K562 (cell line): ENCODE measurements at regions not wholly inside any gene's neighbourhood (a gene's known extent, or its start where the extent isn't known, plus 50 kb on each side); places are given as distances from the start of the nearest gene placed in this dataset.

ENCODE experiments used
- ATAC-seq: fragments of 200-7000 bp; cut with Tn5 transposase; 3 replicates; pipeline ENCODE4 v1.9.1; 2020; ENCODE audit warnings: moderate library complexity
- BruUV-seq: library from RNA; stranded (reverse); fragments of 400-500 nt; replicated peaks from 2 replicates; lab custom pipeline; 2021; lab: Mats Ljungman, UMichigan
- CTCF ChIA-PET: fragments of 300-600 bp; formaldehyde crosslinking; extraction: SDS; loops from one replicate; lab custom pipeline; 2021; ENCODE audit warnings: low intra/inter-chr PET ratio; lab: Yijun Ruan, JAX
- POLR2A ChIA-PET: fragments of 300-600, 350-650 bp; sonication (Branson Sonifier 250); formaldehyde crosslinking; extraction: SDS; loops from one replicate; lab custom pipeline; 2021; ENCODE audit warnings: antibody characterized with exemption, inconsistent platforms; lab: Yijun Ruan, JAX
- DNase-seq, 4 experiments: peaks; one replicate each; pipeline versions ENCODE4 v3.0.0 to v3.0.0-alpha.2; 2011 to 2018; ENCODE audit warnings: low spot score in 3 of 4, mixed read lengths in 3 of 4; ENCODE audit errors: extremely low read depth in 1 of 4
- FAIRE-seq: peaks from 2 replicates; lab custom pipeline; 2011; peaks lifted over from hg19 to GRCh38; lab: Jason Lieb, UNC
- H2AFZ ChIP-seq: 2 replicates; pipeline ENCODE4 v1.6.0; 2011; ENCODE audit warnings: low read depth, low read length, control low read depth, inconsistent platforms
- H3K27ac ChIP-seq: fragments of 200-600 bp; 3 replicates; pipeline ENCODE4 v1.8.0; 2011; ENCODE audit warnings: low read depth, mild to moderate bottlenecking, control low read depth, inconsistent platforms, low read length, moderate library complexity, mixed read lengths; ENCODE audit errors: extremely low read depth
- H3K27me3 ChIP-seq, 2 experiments: fragments of 300-600 bp in 1 of 2; 2 replicates in 1 of 2; 3 replicates in 1 of 2; pipeline versions ENCODE4 v1.6.0 to v1.8.0; 2011; ENCODE audit warnings: inconsistent platforms in 2 of 2, low read length in 2 of 2, mild to moderate bottlenecking in 1 of 2, mixed read lengths in 1 of 2, moderate library complexity in 1 of 2; ENCODE audit not compliant: control insufficient read depth in 2 of 2, insufficient read depth in 2 of 2
- H3K36me3 ChIP-seq: fragments of 300-600 bp; 3 replicates; pipeline ENCODE4 v1.8.0; 2011; ENCODE audit warnings: mild to moderate bottlenecking, low read length, inconsistent platforms; ENCODE audit not compliant: control insufficient read depth, insufficient read depth
- H3K4me1 ChIP-seq, 2 experiments: fragments of 200-600 bp in 1 of 2; replicated peaks in 1 of 2; 2 replicates in 1 of 2; 3 replicates in 1 of 2; pipeline versions ENCODE4 v1.5.1 to v1.8.0; 2011; ENCODE audit warnings: inconsistent platforms in 2 of 2, low read length in 2 of 2, mild to moderate bottlenecking in 1 of 2, mixed read lengths in 1 of 2, moderate library complexity in 1 of 2; ENCODE audit not compliant: control insufficient read depth in 2 of 2, insufficient read depth in 2 of 2
- H3K4me2 ChIP-seq: 2 replicates; pipeline ENCODE4 v1.6.1; 2011; ENCODE audit warnings: low read length, control low read depth, inconsistent platforms, mixed read lengths; ENCODE audit not compliant: insufficient read depth
- H3K4me3 ChIP-seq: fragments of 200-600 bp; sonication (generic), shearing (Covaris generic); 2 replicates; pipeline ENCODE4 v1.5.1; 2016; ENCODE audit warnings: control low read depth, inconsistent platforms
- H3K79me2 ChIP-seq: fragments of 200-600 bp; 3 replicates; pipeline ENCODE4 v1.8.0; 2011; ENCODE audit warnings: low read length, inconsistent platforms; ENCODE audit not compliant: control insufficient read depth, insufficient read depth
- H3K9ac ChIP-seq, 2 experiments: 2 replicates each; pipeline versions ENCODE4 v1.6.0 to v1.6.1; 2011; ENCODE audit warnings: low read depth in 2 of 2, low read length in 2 of 2, control low read depth in 1 of 2, inconsistent platforms in 1 of 2, mild to moderate bottlenecking in 1 of 2, mixed read lengths in 1 of 2; ENCODE audit not compliant: insufficient read depth in 1 of 2
- H3K9me1 ChIP-seq: one replicate; pipeline ENCODE4 v1.6.0; 2011; ENCODE audit warnings: inconsistent platforms, mild to moderate bottlenecking, low read length, moderate library complexity; ENCODE audit not compliant: control insufficient read depth, insufficient read depth
- H3K9me3 ChIP-seq: replicated peaks from 2 replicates; pipeline ENCODE4 v1.5.1; 2011; ENCODE audit warnings: low read depth, low read length, inconsistent platforms; ENCODE audit not compliant: control insufficient read depth, insufficient read depth
- H4K20me1 ChIP-seq: replicated peaks from 2 replicates; pipeline ENCODE4 v1.6.1; 2011; ENCODE audit warnings: low read length, inconsistent platforms, mixed read lengths; ENCODE audit not compliant: control insufficient read depth, insufficient read depth
- C11orf30 ChIP-seq: fragments of 450-650 bp; IDR thresholded peaks from 2 replicates; pipeline ENCODE4 v1.6.1; 2016; ENCODE audit warnings: low read depth, mild to moderate bottlenecking
- CAMTA2 ChIP-seq: fragments of 250-450 bp; sonication (Bioruptor Pico); conservative IDR thresholded peaks from 2 replicates; pipeline ENCODE4 v1.5.1; 2022
- CBX2 ChIP-seq: fragments of 200-600 bp; sonication (generic); IDR thresholded peaks from one replicate; pipeline ENCODE4 v1.6.1; 2012; ENCODE audit warnings: mild to moderate bottlenecking, low read length, inconsistent platforms; ENCODE audit not compliant: insufficient read depth, poor library complexity, severe bottlenecking
- CXXC5 ChIP-seq: fragments of 250-450 bp; sonication (Bioruptor Pico); IDR thresholded peaks from 2 replicates; pipeline ENCODE4 v1.8.0; 2022; ENCODE audit warnings: inconsistent platforms, mild to moderate bottlenecking, moderate library complexity
- EP300 ChIP-seq: IDR thresholded peaks from 2 replicates; pipeline ENCODE4 v1.6.1; 2012; ENCODE audit warnings: low read length, improper control_type of control experiment
- FOXA3 ChIP-seq, 2 experiments: fragments of 450-650 bp in 1 of 2; sonication (generic) in 1 of 2; formaldehyde crosslinking; IDR thresholded peaks in 1 of 2; conservative IDR thresholded peaks in 1 of 2; 2 replicates each; pipeline versions ENCODE4 v1.4.0 to v1.8.0; 2020 to 2022; ENCODE audit warnings: mild to moderate bottlenecking in 2 of 2, missing genetic modification reagents in 1 of 2
- FUS ChIP-seq: fragments of 200-400 bp; formaldehyde crosslinking; optimal IDR thresholded peaks from 2 replicates; pipeline ENCODE3; 2017; ENCODE audit warnings: low read depth, low read length
- RBFOX2 ChIP-seq: fragments of 200-400 bp; formaldehyde crosslinking; IDR thresholded peaks from 2 replicates; pipeline ENCODE4 v1.6.1; 2017; ENCODE audit warnings: low read depth, mild to moderate bottlenecking, low read length, moderate library complexity
- RBM39 ChIP-seq: fragments of 200-400 bp; formaldehyde crosslinking; optimal IDR thresholded peaks from 2 replicates; pipeline ENCODE3; 2018; ENCODE audit warnings: low read depth, low read length
- SAFB2 ChIP-seq: fragments of 200-400 bp; formaldehyde crosslinking; IDR thresholded peaks from 2 replicates; pipeline ENCODE4 v1.6.1; 2018; ENCODE audit warnings: borderline replicate concordance, low read length, low read depth, moderate library complexity; ENCODE audit not compliant: severe bottlenecking
- STAT6 ChIP-seq: sonication (generic); formaldehyde crosslinking; IDR thresholded peaks from 2 replicates; pipeline ENCODE4 v1.8.1; 2023; ENCODE audit warnings: mild to moderate bottlenecking, missing genetic modification reagents
- ZBTB5 ChIP-seq: fragments of 450-650 bp; IDR thresholded peaks from 2 replicates; pipeline ENCODE4 v1.6.1; 2017; ENCODE audit warnings: antibody characterized with exemption
- ZNF12 ChIP-seq: sonication (generic); formaldehyde crosslinking; IDR thresholded peaks from 2 replicates; pipeline ENCODE4 v1.4.0; 2020; ENCODE audit warnings: mild to moderate bottlenecking, missing genetic modification reagents
- ZNF785 ChIP-seq: fragments of 250-450 bp; sonication (Bioruptor Pico); IDR thresholded peaks from 2 replicates; pipeline ENCODE4 v1.4.0; 2020; ENCODE audit warnings: mild to moderate bottlenecking
- ZSCAN29 ChIP-seq: fragments of 450-650 bp; IDR thresholded peaks from 2 replicates; pipeline ENCODE4 v1.6.1; 2017
- WGBS: fragments of 100-300 bp; shearing (Covaris generic); methylation state at CpG from one replicate; pipeline ENCODE4 v1.1.6; 2016; ENCODE audit warnings: low coverage, mixed read lengths; ENCODE audit not compliant: insufficient coverage; ENCODE audit errors: missing lambda C conversion rate; 5-methylcytosine and 5-hydroxymethylcytosine counted together
- in situ Hi-C: fragments of 300-500 bp; cut with MboI; formaldehyde crosslinking; loops from 4 replicates; pipeline ENCODE4 v1.15.0; 2018; ENCODE audit warnings: inconsistent platforms, mixed read lengths
- intact Hi-C: fragments of 100-400 bp; cut with micrococcal nuclease; formaldehyde crosslinking; loops from 2 replicates; pipeline ENCODE4 v1.14.2; 2022

DNA sequence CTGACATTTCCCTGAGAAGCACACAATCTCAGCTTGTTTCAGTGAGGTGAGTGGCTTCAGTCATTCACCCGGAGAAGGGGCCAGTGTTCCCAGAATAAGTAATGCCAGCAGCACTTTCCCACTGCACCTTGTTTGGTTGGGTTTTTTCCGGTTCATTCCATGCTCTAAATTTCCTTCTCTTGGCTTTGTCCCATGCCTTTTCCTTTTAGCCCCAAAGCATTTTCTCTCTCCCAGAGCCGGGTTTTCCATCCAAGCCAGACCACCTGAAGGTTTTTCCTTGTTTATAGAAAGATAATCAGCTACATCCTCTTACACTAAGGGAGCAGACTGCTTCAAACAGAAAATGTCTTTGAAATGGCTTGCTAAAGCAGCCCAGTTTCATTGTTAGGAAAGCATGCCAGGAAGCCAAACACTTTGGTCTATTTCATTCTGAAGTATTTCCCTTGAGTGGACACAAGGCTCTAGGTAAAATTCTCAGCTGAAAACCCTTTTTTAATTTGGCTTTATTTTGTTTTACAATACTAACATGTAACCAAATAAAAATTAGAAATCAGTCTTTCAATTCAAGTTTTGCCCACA is 501.6 kb downstream of the DTWD2 start:
- H3K27me3 ChIP-seq = no peaks in the 10 kb centered on the region
- no peak overlapping the region for H2AFZ ChIP-seq
- POLR2A ChIA-PET = no interaction called here
- H3K9me1 ChIP-seq = no peaks in the 10 kb centered on the region
- H3K4me3 ChIP-seq = no peak overlapping the region
- no peaks in the 10 kb centered on the region for H3K36me3 ChIP-seq
- no peaks in the 10 kb centered on the region for H3K4me1 ChIP-seq
- DNase-seq (no peak), FAIRE-seq (no peak), ATAC-seq (no peak)
- in situ Hi-C loops (no loop called here), intact Hi-C loops (no loop called here)
- CTCF ChIA-PET = no interaction called here
- no peaks in the 10 kb centered on the region for H4K20me1 ChIP-seq
- BruUV-seq = no TSS peak
- H3K79me2 ChIP-seq = no peaks in the 10 kb centered on the region
- H3K9ac ChIP-seq = no peak overlapping the region
- TF ChIP-seq ZBTB5 (no peak), ZNF12 (CRISPR knock-in tag) (no peak), EP300 (no peak), CXXC5 (CRISPR knock-in tag) (no peak), RBM39 (no peak), STAT6 (no peak), RBFOX2 (no peak), C11orf30 (no peak), FOXA3 (CRISPR knock-in tag; conservative IDR thresholded peaks at IDR 0.05 in 1 of 2, IDR thresholded peaks at IDR 0.05 in 1 of 2) (no peak), ZNF785 (no peak), SAFB2 (no peak), FUS (no peak), CBX2 (no peak), CAMTA2 (CRISPR knock-in tag) (no peak), ZSCAN29 (no peak)
- WGBS = 0% methylated on average over 3 of the region's 3 CpGs
- H3K9me3 ChIP-seq = no peaks in the 10 kb centered on the region
- no peak overlapping the region for H3K27ac ChIP-seq
- no peak overlapping the region for H3K4me2 ChIP-seq
